SH-SY5Y (cell line): ENCODE measurements at regions not wholly inside any gene's neighbourhood (a gene's known extent, or its start where the extent isn't known, plus 50 kb on each side); places are given as distances from the start of the nearest gene placed in this dataset.

ENCODE experiments used
- GATA2 ChIP-seq: IDR thresholded peaks from 2 replicates; pipeline ENCODE4 v1.6.1; 2011; ENCODE audit warnings: mild to moderate bottlenecking, low read depth, low read length
- GATA3 ChIP-seq: IDR thresholded peaks from 2 replicates; pipeline ENCODE4 v1.6.1; 2011; ENCODE audit warnings: low read depth, mild to moderate bottlenecking, low read length, moderate library complexity

DNA sequence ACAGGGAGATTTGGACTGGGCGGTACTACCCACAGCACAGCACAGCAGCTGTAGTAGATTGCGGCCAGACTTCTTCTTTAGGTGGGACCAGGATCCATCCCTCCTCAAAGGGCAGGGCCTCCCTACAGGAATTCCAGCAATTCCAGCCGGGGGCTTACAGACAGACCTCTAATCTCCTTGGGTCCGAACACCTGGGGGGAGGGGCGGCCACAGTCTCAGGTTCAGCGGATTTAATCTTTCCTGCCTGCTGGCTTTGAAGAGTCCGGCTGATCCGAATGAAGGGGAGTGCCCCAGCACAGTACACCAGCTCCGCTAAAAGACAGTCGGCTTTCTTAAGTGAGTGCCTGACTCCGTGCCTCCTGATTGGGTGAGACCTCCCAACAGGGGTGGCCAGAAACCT lies 1708.5 kb downstream of the BRINP3 start:
- TF ChIP-seq GATA2 (no peak), GATA3 (no peak)
